WTC11 (cell line): ENCODE measurements at regions not wholly inside any gene's neighbourhood (a gene's known extent, or its start where the extent isn't known, plus 50 kb on each side); places are given as distances from the start of the nearest gene placed in this dataset.
"Not testable (repeated sequence)": the region's sequence is repeated elsewhere in the genome, so short reads cannot be mapped to it uniquely, and the experiment has no call there.

Experiments
- ATAC-seq: fragments of 200-7000 bp; cut with Tn5 transposase; 2 replicates; pipeline ENCODE4 v1.10.0; 2021; ENCODE audit warnings: mild to moderate bottlenecking, moderate library complexity
- CTCF ChIA-PET: fragments of 300-600 bp; sonication (Branson Sonifier 250); formaldehyde crosslinking; loops from one replicate; lab custom pipeline; 2021; ENCODE audit warnings: antibody characterized with exemption; lab: Charles Lee
- POLR2A ChIA-PET: fragments of 350-600 bp; sonication (Branson Sonifier 250); formaldehyde crosslinking; loops from one replicate; lab custom pipeline; 2021; ENCODE audit warnings: antibody characterized with exemption; lab: Charles Lee
- DNase-seq: peaks from one replicate; pipeline ENCODE4 v3.0.0; 2021; ENCODE audit warnings: low spot score
- H3K27ac Mint-ChIP-seq: 2 replicates; pipeline ENCODE4 v1.8.0; 2021; ENCODE audit warnings: mixed read lengths
- H3K27me3 Mint-ChIP-seq: 2 replicates; pipeline ENCODE4 v1.8.0; 2021; ENCODE audit warnings: low read depth, mild to moderate bottlenecking, moderate library complexity, mixed read lengths
- H3K36me3 Mint-ChIP-seq: 2 replicates; pipeline ENCODE4 v1.8.0; 2021; ENCODE audit warnings: mixed read lengths
- H3K4me1 Mint-ChIP-seq: 2 replicates; pipeline ENCODE4 v1.8.0; 2022; ENCODE audit warnings: mixed read lengths
- H3K4me3 Mint-ChIP-seq: 2 replicates; pipeline ENCODE4 v1.8.0; 2021; ENCODE audit warnings: mild to moderate bottlenecking, moderate library complexity, mixed read lengths
- H3K9me3 Mint-ChIP-seq: 2 replicates; pipeline ENCODE4 v1.8.0; 2021; ENCODE audit warnings: mixed read lengths
- ELF4 ChIP-seq: sonication (generic); formaldehyde crosslinking; IDR thresholded peaks from 2 replicates; pipeline ENCODE4 v1.8.1; 2022; ENCODE audit warnings: low read depth, mild to moderate bottlenecking, moderate library complexity, missing genetic modification reagents
- ESRRA ChIP-seq: sonication (generic); formaldehyde crosslinking; IDR thresholded peaks from 2 replicates; pipeline ENCODE4 v1.8.1; 2022; ENCODE audit warnings: mild to moderate bottlenecking, missing genetic modification reagents, borderline replicate concordance
- GTF2I ChIP-seq: fragments of 250-450 bp; sonication (Bioruptor Pico); conservative IDR thresholded peaks from 2 replicates; pipeline ENCODE4 v1.4.0; 2021; ENCODE audit warnings: mild to moderate bottlenecking
- HMGA2 ChIP-seq: fragments of 250-450 bp; sonication (Bioruptor Pico); IDR thresholded peaks from 2 replicates; pipeline ENCODE4 v1.4.0; 2021; ENCODE audit warnings: mild to moderate bottlenecking, moderate library complexity
- JUN ChIP-seq: sonication (generic); formaldehyde crosslinking; IDR thresholded peaks from 2 replicates; pipeline ENCODE4 v1.8.0; 2023; ENCODE audit warnings: mild to moderate bottlenecking, missing genetic modification reagents
- NFE2L1 ChIP-seq: sonication (generic); formaldehyde crosslinking; IDR thresholded peaks from 2 replicates; pipeline ENCODE4 v1.8.1; 2023; ENCODE audit warnings: missing genetic modification reagents
- NFYB ChIP-seq: sonication (generic); formaldehyde crosslinking; conservative IDR thresholded peaks from 2 replicates; pipeline ENCODE4 v1.8.0; 2022; ENCODE audit warnings: low read depth, missing genetic modification reagents
- SP1 ChIP-seq: sonication (generic); formaldehyde crosslinking; conservative IDR thresholded peaks from 2 replicates; pipeline ENCODE4 v1.8.1; 2022; ENCODE audit warnings: missing genetic modification reagents
- ZNF219 ChIP-seq: sonication (generic); formaldehyde crosslinking; IDR thresholded peaks from 2 replicates; pipeline ENCODE4 v1.8.0; 2023; ENCODE audit warnings: missing genetic modification reagents, mild to moderate bottlenecking, borderline replicate concordance
- ZNF232 ChIP-seq: sonication (generic); formaldehyde crosslinking; IDR thresholded peaks from 2 replicates; pipeline ENCODE4 v1.8.0; 2022; ENCODE audit warnings: mild to moderate bottlenecking, missing genetic modification reagents
- ZNF263 ChIP-seq: sonication (generic); formaldehyde crosslinking; IDR thresholded peaks from 2 replicates; pipeline ENCODE4 v1.8.1; 2022; ENCODE audit warnings: low read depth, mild to moderate bottlenecking, moderate library complexity, missing genetic modification reagents
- ZNF317 ChIP-seq: sonication (generic); formaldehyde crosslinking; IDR thresholded peaks from 2 replicates; pipeline ENCODE4 v1.8.1; 2023; ENCODE audit warnings: low read depth, mild to moderate bottlenecking, moderate library complexity, missing genetic modification reagents, borderline replicate concordance
- TF ChIP-seq, protein P1 (sequence below): sonication (generic); formaldehyde crosslinking; IDR thresholded peaks from 2 replicates; pipeline ENCODE4 v1.8.1; 2023; ENCODE audit warnings: mild to moderate bottlenecking, missing genetic modification reagents, moderate library complexity
- TF ChIP-seq, protein P2 (sequence below): sonication (generic); formaldehyde crosslinking; IDR thresholded peaks from 2 replicates; pipeline ENCODE4 v1.8.0; 2022; ENCODE audit warnings: mild to moderate bottlenecking, missing genetic modification reagents
- TF ChIP-seq, protein P3 (sequence below): sonication (generic); formaldehyde crosslinking; IDR thresholded peaks from 2 replicates; pipeline ENCODE4 v1.8.0; 2022; ENCODE audit warnings: mild to moderate bottlenecking, missing genetic modification reagents
- TF ChIP-seq, protein P4 (sequence below): fragments of 250-450 bp; sonication (Bioruptor Pico); IDR thresholded peaks from 2 replicates; pipeline ENCODE4 v2.1.2; 2022; ENCODE audit warnings: mild to moderate bottlenecking, moderate library complexity
- TF ChIP-seq, protein P5 (sequence below): sonication (generic); formaldehyde crosslinking; IDR thresholded peaks from 2 replicates; pipeline ENCODE4 v1.8.1; 2023; ENCODE audit warnings: mild to moderate bottlenecking, missing genetic modification reagents, borderline replicate concordance

DNA sequence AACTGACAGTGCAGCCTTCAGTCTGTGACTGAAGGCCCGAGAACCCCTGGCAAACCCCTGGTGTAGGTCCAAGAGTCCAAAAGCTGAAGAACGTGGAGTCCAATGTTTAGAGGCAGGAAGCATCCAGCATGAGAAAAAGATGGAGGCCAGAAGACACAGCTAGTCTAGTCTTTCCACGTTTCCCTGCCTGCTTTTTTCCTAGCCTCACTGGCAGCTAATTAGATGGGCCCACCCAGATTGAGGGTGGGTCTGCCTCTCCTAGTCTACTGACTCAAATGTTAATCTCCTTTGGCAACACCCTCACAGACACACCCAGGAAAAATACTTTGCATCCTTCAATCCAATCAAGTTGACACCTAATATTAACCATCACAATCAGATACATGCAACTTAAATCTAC, 87.8 kb downstream of the TENT5D start:
- H3K4me3 Mint-ChIP-seq, DNase-seq, H3K27me3 Mint-ChIP-seq, ATAC-seq, H3K27ac Mint-ChIP-seq, CTCF ChIA-PET, POLR2A ChIA-PET, H3K36me3 Mint-ChIP-seq, H3K9me3 Mint-ChIP-seq: not testable (repeated sequence)
- H3K4me1 Mint-ChIP-seq, result peaks cover 16% of the 10 kb centered on the region

DNA sequence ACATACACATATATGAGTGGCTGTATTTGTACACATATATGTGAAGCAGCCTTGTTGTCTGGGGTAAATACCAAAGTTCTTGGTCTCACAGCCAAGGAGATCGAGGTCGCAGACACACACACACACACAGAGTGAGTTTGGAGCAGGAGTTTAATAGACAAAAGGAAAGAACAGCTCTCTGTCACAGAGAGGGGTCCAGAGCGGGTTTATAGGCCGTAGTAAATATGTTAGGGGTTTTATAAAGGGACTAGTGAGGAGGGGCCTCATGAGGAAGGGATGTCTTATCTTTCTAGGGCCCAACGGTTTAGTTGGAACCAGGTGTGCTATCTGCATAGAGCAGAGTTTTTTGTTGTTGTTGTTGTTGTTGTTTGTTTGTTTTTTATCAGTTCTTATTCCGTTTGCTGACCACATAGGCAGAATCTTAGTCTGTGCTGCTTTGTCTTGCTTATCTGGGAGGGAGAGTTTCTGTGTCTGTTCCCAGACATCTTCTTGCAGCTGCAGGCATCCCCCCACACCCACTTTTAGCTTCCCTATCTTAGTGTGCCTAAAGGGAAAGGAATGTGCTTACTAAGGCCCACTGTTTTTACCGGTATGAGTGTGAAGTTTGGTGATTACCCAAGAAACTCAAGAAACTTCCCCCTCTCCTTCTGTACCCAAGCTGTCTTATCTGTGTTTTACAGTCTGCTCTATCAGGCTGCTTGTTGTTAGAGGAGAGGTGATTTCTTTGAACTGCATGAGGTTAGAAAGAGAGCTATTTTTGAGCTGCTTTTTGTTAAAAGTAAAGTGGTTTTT, 91.9 kb downstream of the TENT5D start:
- H3K27ac Mint-ChIP-seq, result peak overlapping the region; percentile 84
- POLR2A ChIA-PET, result no interaction called here
- DNase-seq (no peak), ATAC-seq (peak; percentile 70)
- no peak overlapping the region for H3K4me3 Mint-ChIP-seq
- H3K9me3 Mint-ChIP-seq, result no peaks in the 10 kb centered on the region
- no peaks in the 10 kb centered on the region for H3K27me3 Mint-ChIP-seq
- peaks cover 21% of the 10 kb centered on the region for H3K4me1 Mint-ChIP-seq
- CTCF ChIA-PET, result no interaction called here
- no peak for TF ChIP-seq HMGA2 (CRISPR knock-in tag)
- TF ChIP-seq ESRRA (CRISPR knock-in tag), result no peak
- TF ChIP-seq, protein P1, sequence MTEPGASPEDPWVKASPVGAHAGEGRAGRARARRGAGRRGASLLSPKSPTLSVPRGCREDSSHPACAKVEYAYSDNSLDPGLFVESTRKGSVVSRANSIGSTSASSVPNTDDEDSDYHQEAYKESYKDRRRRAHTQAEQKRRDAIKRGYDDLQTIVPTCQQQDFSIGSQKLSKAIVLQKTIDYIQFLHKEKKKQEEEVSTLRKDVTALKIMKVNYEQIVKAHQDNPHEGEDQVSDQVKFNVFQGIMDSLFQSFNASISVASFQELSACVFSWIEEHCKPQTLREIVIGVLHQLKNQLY, result no peak
- TF ChIP-seq, protein P2, sequence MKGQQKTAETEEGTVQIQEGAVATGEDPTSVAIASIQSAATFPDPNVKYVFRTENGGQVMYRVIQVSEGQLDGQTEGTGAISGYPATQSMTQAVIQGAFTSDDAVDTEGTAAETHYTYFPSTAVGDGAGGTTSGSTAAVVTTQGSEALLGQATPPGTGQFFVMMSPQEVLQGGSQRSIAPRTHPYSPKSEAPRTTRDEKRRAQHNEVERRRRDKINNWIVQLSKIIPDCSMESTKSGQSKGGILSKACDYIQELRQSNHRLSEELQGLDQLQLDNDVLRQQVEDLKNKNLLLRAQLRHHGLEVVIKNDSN (CRISPR knock-in tag), result no peak
- TF ChIP-seq ELF4 (CRISPR knock-in tag), result no peak
- TF ChIP-seq SP1 (CRISPR knock-in tag), result no peak
- TF ChIP-seq ZNF317 (CRISPR knock-in tag), result no peak
- no peak for TF ChIP-seq ZNF263 (CRISPR knock-in tag)
- TF ChIP-seq NFE2L1 (CRISPR knock-in tag), result no peak
- TF ChIP-seq JUN (CRISPR knock-in tag), result no peak
- TF ChIP-seq, protein P3, sequence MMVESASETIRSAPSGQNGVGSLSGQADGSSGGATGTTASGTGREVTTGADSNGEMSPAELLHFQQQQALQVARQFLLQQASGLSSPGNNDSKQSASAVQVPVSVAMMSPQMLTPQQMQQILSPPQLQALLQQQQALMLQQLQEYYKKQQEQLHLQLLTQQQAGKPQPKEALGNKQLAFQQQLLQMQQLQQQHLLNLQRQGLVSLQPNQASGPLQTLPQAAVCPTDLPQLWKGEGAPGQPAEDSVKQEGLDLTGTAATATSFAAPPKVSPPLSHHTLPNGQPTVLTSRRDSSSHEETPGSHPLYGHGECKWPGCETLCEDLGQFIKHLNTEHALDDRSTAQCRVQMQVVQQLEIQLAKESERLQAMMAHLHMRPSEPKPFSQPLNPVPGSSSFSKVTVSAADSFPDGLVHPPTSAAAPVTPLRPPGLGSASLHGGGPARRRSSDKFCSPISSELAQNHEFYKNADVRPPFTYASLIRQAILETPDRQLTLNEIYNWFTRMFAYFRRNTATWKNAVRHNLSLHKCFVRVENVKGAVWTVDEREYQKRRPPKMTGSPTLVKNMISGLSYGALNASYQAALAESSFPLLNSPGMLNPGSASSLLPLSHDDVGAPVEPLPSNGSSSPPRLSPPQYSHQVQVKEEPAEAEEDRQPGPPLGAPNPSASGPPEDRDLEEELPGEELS (CRISPR knock-in tag), result no peak
- TF ChIP-seq GTF2I, result no peak
- TF ChIP-seq, protein P4, sequence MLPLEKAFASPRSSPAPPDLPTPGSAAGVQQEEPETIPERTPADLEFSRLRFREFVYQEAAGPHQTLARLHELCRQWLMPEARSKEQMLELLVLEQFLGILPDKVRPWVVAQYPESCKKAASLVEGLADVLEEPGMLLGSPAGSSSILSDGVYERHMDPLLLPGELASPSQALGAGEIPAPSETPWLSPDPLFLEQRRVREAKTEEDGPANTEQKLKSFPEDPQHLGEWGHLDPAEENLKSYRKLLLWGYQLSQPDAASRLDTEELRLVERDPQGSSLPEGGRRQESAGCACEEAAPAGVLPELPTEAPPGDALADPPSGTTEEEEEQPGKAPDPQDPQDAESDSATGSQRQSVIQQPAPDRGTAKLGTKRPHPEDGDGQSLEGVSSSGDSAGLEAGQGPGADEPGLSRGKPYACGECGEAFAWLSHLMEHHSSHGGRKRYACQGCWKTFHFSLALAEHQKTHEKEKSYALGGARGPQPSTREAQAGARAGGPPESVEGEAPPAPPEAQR (CRISPR knock-in tag), result no peak
- TF ChIP-seq ZNF232 (CRISPR knock-in tag), result no peak
- TF ChIP-seq NFYB, result no peak
- TF ChIP-seq, protein P5, sequence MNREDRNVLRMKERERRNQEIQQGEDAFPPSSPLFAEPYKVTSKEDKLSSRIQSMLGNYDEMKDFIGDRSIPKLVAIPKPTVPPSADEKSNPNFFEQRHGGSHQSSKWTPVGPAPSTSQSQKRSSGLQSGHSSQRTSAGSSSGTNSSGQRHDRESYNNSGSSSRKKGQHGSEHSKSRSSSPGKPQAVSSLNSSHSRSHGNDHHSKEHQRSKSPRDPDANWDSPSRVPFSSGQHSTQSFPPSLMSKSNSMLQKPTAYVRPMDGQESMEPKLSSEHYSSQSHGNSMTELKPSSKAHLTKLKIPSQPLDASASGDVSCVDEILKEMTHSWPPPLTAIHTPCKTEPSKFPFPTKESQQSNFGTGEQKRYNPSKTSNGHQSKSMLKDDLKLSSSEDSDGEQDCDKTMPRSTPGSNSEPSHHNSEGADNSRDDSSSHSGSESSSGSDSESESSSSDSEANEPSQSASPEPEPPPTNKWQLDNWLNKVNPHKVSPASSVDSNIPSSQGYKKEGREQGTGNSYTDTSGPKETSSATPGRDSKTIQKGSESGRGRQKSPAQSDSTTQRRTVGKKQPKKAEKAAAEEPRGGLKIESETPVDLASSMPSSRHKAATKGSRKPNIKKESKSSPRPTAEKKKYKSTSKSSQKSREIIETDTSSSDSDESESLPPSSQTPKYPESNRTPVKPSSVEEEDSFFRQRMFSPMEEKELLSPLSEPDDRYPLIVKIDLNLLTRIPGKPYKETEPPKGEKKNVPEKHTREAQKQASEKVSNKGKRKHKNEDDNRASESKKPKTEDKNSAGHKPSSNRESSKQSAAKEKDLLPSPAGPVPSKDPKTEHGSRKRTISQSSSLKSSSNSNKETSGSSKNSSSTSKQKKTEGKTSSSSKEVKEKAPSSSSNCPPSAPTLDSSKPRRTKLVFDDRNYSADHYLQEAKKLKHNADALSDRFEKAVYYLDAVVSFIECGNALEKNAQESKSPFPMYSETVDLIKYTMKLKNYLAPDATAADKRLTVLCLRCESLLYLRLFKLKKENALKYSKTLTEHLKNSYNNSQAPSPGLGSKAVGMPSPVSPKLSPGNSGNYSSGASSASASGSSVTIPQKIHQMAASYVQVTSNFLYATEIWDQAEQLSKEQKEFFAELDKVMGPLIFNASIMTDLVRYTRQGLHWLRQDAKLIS (CRISPR knock-in tag), result no peak
- TF ChIP-seq ZNF219 (CRISPR knock-in tag), result no peak
- no peaks in the 10 kb centered on the region for H3K36me3 Mint-ChIP-seq
